ENCODE measurements at regions not wholly inside any gene's neighbourhood (a gene's known extent, or its start where the extent isn't known, plus 50 kb on each side); places are given as distances from the start of the nearest gene placed in this dataset.

DNA sequence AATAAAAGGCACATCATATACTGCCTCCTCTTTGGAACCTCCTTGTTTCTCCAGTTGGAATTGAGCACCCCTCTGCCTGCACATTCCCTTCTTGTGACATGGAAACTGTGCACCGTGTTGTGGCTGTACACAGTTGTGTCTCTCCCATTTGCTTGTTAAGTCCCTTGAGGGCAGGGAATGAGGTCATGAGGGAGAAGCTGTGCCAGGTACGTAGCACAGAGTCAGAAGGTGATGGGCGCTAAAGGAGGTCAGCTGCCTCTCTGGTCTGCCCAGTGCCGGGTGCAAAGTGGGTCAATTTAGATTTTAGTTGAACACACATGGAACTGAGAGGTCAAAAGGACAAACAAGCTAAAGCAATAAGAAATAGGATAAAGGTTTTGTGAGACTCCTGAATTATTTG lies 124.4 kb downstream of the FAM43A start:
- no peak for TF ChIP-seq CTCF (IDR thresholded peaks at IDR 0.05; ENCODE audit: low read length, missing control alignments)
- no peak overlapping the region for H3K4me3 ChIP-seq (replicated peaks; ENCODE audit: low read depth, low read length)
- no peak for DNase-seq (ENCODE audit: low read depth)

DNA sequence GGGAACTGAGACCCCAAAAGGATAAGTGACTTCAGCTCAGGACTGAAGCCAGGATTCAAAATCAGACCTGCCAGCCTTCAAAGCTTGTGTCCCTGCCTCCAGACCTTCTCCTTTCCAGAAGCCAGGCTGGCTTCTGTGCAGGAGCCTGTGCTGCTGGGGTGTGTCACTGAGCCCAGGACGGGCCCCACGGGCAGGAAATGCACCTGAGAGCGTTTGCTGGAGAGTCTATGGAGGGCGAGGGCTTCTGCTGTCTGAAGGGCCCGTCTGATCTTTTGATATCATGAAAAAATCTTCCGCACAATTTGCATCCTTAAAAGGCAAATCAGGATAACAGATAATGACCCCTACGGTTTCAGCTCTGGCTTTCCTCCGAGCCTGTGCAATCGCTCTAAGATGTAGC lies 125.4 kb downstream of the FAM43A start:
- H3K4me3 ChIP-seq (replicated peaks; ENCODE audit: low read depth, low read length), result no peak overlapping the region
- TF ChIP-seq CTCF (IDR thresholded peaks at IDR 0.05; ENCODE audit: low read length, missing control alignments), result no peak

GRCh38 chr3:194812176-194812575 lies 126.5 kb downstream of the FAM43A start:
- DNase-seq (ENCODE audit: low read depth), result no peak
- no peak overlapping the region for H3K4me3 ChIP-seq (replicated peaks; ENCODE audit: low read depth, low read length)
- TF ChIP-seq CTCF (IDR thresholded peaks at IDR 0.05; ENCODE audit: low read length, missing control alignments), result no peak

More for the DNA sequence above, 125.4 kb downstream of the FAM43A start:
- no peak for DNase-seq (ENCODE audit: low read depth)

GRCh38 chr3:194814878-194815357 lies 129.2 kb downstream of the FAM43A start:
- no peak for DNase-seq (ENCODE audit: low read depth)
- no peak overlapping the region for H3K4me3 ChIP-seq (replicated peaks; ENCODE audit: low read depth, low read length)
- no peak for TF ChIP-seq CTCF (IDR thresholded peaks at IDR 0.05; ENCODE audit: low read length, missing control alignments)

DNA sequence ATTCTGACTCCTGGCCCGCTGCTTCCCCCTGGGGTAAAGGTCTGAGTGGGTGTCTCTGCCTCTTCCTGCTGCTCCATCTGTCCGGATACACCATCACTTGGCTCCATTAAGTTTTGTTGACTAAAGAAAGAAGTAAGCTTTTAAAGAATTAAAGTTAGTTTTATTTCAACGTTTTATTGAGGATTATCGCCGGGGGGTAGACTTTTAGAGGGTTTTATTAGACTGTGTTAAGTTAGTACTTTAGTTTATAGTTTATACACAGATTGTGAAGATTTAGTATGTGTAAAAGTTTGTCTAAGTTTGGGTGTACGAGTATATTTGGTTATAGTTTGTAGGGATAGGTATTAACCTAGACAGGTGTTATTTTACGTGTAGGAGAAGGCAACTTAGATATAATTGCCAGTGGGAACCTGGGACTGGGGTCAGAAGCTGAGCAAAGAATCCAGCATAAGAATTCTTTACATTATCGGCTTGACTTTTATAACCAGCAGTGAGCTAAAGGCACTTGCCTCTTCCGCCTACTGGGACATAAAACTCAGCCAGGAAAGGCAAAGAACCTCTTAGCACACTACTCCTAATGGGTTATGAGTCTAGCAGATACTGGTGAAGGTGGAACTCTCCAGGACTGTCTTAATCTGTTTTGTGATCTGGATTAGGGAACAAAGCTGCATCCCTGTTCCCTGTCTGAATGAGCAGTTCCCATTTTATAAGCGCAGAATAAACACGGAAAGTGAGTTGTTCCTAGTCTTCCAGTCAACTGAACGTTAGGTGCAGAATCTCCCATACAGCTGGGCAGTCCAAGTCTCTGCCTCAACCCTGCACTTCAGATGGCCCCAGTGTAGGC lies 131.3 kb downstream of the FAM43A start:
- DNase-seq (ENCODE audit: low read depth), result no peak
- no peak overlapping the region for H3K4me3 ChIP-seq (replicated peaks; ENCODE audit: low read depth, low read length)
- no peak for TF ChIP-seq CTCF (IDR thresholded peaks at IDR 0.05; ENCODE audit: low read length, missing control alignments)

- DNase-seq (ENCODE audit: low read depth), result no peak
- H3K4me3 ChIP-seq (replicated peaks; ENCODE audit: low read depth, low read length), result no peak overlapping the region
- no peak for TF ChIP-seq CTCF (IDR thresholded peaks at IDR 0.05; ENCODE audit: low read length, missing control alignments)
Measured at GRCh38 chr3:194817592-194817930, 131.9 kb downstream of the FAM43A start.

GRCh38 chr3:194817936-194818335 lies 132.3 kb downstream of the FAM43A start:
- TF ChIP-seq CTCF (IDR thresholded peaks at IDR 0.05; ENCODE audit: low read length, missing control alignments), result no peak
- DNase-seq (ENCODE audit: low read depth), result no peak
- no peak overlapping the region for H3K4me3 ChIP-seq (replicated peaks; ENCODE audit: low read depth, low read length)

Measured in fibroblast of pulmonary artery (primary cell).